ENCODE measurements at regions not wholly inside any gene's neighbourhood (a gene's known extent, or its start where the extent isn't known, plus 50 kb on each side); places are given as distances from the start of the nearest gene placed in this dataset.

GRCh38 chr15:29560896-29561295 is 261.4 kb downstream of the TJP1 start:
- H3K36me3 Mint-ChIP-seq = no peaks in the 10 kb centered on the region
- H4K20me1 ChIP-seq (ENCODE audit: low read depth) = no peaks in the 10 kb centered on the region
- H3K27me3 ChIP-seq = no peaks in the 10 kb centered on the region
- no peak overlapping the region for H3K27ac Mint-ChIP-seq
- TF ChIP-seq CTCF (IDR thresholded peaks at IDR 0.05) (no peak), EZH2 (IDR thresholded peaks at IDR 0.05) (no peak), EZH2phosphoT487 (IDR thresholded peaks at IDR 0.05) (no peak)
- no peak overlapping the region for H3K4me3 ChIP-seq
- H3F3A ChIP-seq (ENCODE audit: low read depth) = no peaks in the 10 kb centered on the region
- no peak for DNase-seq (ENCODE audit: low spot score)
- H3K9ac ChIP-seq = no peak overlapping the region
- no peak overlapping the region for H2AFZ ChIP-seq (replicated peaks)
- H3K4me3 Mint-ChIP-seq = no peak overlapping the region
- H3K36me3 ChIP-seq = no peaks in the 10 kb centered on the region
- H3K27ac ChIP-seq = no peak overlapping the region
- no peak overlapping the region for H3K4me2 ChIP-seq
- H3K9me3 Mint-ChIP-seq = peaks cover 8% of the 10 kb centered on the region
- H3K9me3 ChIP-seq (ENCODE audit: low read depth) = no peaks in the 10 kb centered on the region
- H3K27me3 Mint-ChIP-seq (ENCODE audit: insufficient read depth, low read depth) = no peaks in the 10 kb centered on the region
- H3K79me2 ChIP-seq (ENCODE audit: low read depth) = no peaks in the 10 kb centered on the region
- no peaks in the 10 kb centered on the region for H3K4me1 Mint-ChIP-seq
- H3K4me1 ChIP-seq = no peaks in the 10 kb centered on the region

GRCh38 chr15:29558261-29558660 is 264.0 kb downstream of the TJP1 start:
- peaks cover 4% of the 10 kb centered on the region for H3K9me3 Mint-ChIP-seq
- H4K20me1 ChIP-seq (ENCODE audit: low read depth) = no peaks in the 10 kb centered on the region
- no peaks in the 10 kb centered on the region for H3K79me2 ChIP-seq (ENCODE audit: low read depth)
- no peaks in the 10 kb centered on the region for H3K27me3 Mint-ChIP-seq (ENCODE audit: insufficient read depth, low read depth)
- no peak for DNase-seq (ENCODE audit: low spot score)
- no peaks in the 10 kb centered on the region for H3K4me1 ChIP-seq
- H3K27ac ChIP-seq = no peak overlapping the region
- H3F3A ChIP-seq (ENCODE audit: low read depth) = no peaks in the 10 kb centered on the region
- H3K9me3 ChIP-seq (ENCODE audit: low read depth) = no peaks in the 10 kb centered on the region
- H3K4me1 Mint-ChIP-seq = no peaks in the 10 kb centered on the region
- H3K36me3 Mint-ChIP-seq = no peaks in the 10 kb centered on the region
- no peak overlapping the region for H3K4me3 Mint-ChIP-seq
- H3K36me3 ChIP-seq = no peaks in the 10 kb centered on the region
- no peak overlapping the region for H3K9ac ChIP-seq
- TF ChIP-seq EZH2 (IDR thresholded peaks at IDR 0.05) = no peak
- no peak for TF ChIP-seq EZH2phosphoT487 (IDR thresholded peaks at IDR 0.05)
- TF ChIP-seq CTCF (IDR thresholded peaks at IDR 0.05) = no peak
- H3K4me3 ChIP-seq = no peak overlapping the region
- H2AFZ ChIP-seq (replicated peaks) = no peak overlapping the region
- no peak overlapping the region for H3K4me2 ChIP-seq
- H3K27me3 ChIP-seq = no peaks in the 10 kb centered on the region
- no peak overlapping the region for H3K27ac Mint-ChIP-seq

GRCh38 chr15:29557171-29557570 is 265.1 kb downstream of the TJP1 start:
- H3K36me3 ChIP-seq = no peaks in the 10 kb centered on the region
- DNase-seq (ENCODE audit: low spot score) = no peak
- no peak overlapping the region for H3K4me2 ChIP-seq
- no peak for TF ChIP-seq EZH2phosphoT487 (IDR thresholded peaks at IDR 0.05)
- TF ChIP-seq EZH2 (IDR thresholded peaks at IDR 0.05) = no peak
- TF ChIP-seq CTCF (IDR thresholded peaks at IDR 0.05) = no peak
- Mint-ChIP-seq H3K4me1 (no peaks in the 10 kb centered on the region), H3K27ac (no peak overlapping the region), H3K9me3 (peaks cover 4% of the 10 kb centered on the region), H3K36me3 (no peaks in the 10 kb centered on the region), H3K27me3 (ENCODE audit: insufficient read depth, low read depth) (no peaks in the 10 kb centered on the region), H3K4me3 (no peak overlapping the region)
- H3K4me1 ChIP-seq = no peaks in the 10 kb centered on the region
- H4K20me1 ChIP-seq (ENCODE audit: low read depth) = no peaks in the 10 kb centered on the region
- H3K9me3 ChIP-seq (ENCODE audit: low read depth) = no peaks in the 10 kb centered on the region
- no peaks in the 10 kb centered on the region for H3K79me2 ChIP-seq (ENCODE audit: low read depth)
- H3K9ac ChIP-seq = no peak overlapping the region
- H3K27ac ChIP-seq = no peak overlapping the region
- H2AFZ ChIP-seq (replicated peaks) = no peak overlapping the region
- H3F3A ChIP-seq (ENCODE audit: low read depth) = no peaks in the 10 kb centered on the region
- H3K27me3 ChIP-seq = no peaks in the 10 kb centered on the region
- no peak overlapping the region for H3K4me3 ChIP-seq

GRCh38 chr15:29556380-29556779 is 265.9 kb downstream of the TJP1 start:
- no peaks in the 10 kb centered on the region for H3K4me1 Mint-ChIP-seq
- Histone ChIP-seq H3K4me1 (no peaks in the 10 kb centered on the region), H3K9ac (no peak overlapping the region), H3K27me3 (no peaks in the 10 kb centered on the region), H2AFZ (replicated peaks) (no peak overlapping the region), H3K79me2 (ENCODE audit: low read depth) (no peaks in the 10 kb centered on the region), H3K9me3 (ENCODE audit: low read depth) (no peaks in the 10 kb centered on the region), H3K4me3 (no peak overlapping the region), H3K4me2 (no peak overlapping the region), H4K20me1 (ENCODE audit: low read depth) (no peaks in the 10 kb centered on the region), H3F3A (ENCODE audit: low read depth) (no peaks in the 10 kb centered on the region), H3K27ac (no peak overlapping the region), H3K36me3 (no peaks in the 10 kb centered on the region)
- TF ChIP-seq EZH2 (IDR thresholded peaks at IDR 0.05) = no peak
- TF ChIP-seq EZH2phosphoT487 (IDR thresholded peaks at IDR 0.05) = no peak
- TF ChIP-seq CTCF (IDR thresholded peaks at IDR 0.05) = no peak
- H3K9me3 Mint-ChIP-seq = peaks cover 4% of the 10 kb centered on the region
- H3K27ac Mint-ChIP-seq = peak overlapping the region; percentile 48
- H3K4me3 Mint-ChIP-seq = peak overlapping the region; percentile 23
- no peaks in the 10 kb centered on the region for H3K36me3 Mint-ChIP-seq
- H3K27me3 Mint-ChIP-seq (ENCODE audit: insufficient read depth, low read depth) = no peaks in the 10 kb centered on the region
- no peak for DNase-seq (ENCODE audit: low spot score)
